ENCODE measurements at regions not wholly inside any gene's neighbourhood (a gene's known extent, or its start where the extent isn't known, plus 50 kb on each side); places are given as distances from the start of the nearest gene placed in this dataset.

DNA sequence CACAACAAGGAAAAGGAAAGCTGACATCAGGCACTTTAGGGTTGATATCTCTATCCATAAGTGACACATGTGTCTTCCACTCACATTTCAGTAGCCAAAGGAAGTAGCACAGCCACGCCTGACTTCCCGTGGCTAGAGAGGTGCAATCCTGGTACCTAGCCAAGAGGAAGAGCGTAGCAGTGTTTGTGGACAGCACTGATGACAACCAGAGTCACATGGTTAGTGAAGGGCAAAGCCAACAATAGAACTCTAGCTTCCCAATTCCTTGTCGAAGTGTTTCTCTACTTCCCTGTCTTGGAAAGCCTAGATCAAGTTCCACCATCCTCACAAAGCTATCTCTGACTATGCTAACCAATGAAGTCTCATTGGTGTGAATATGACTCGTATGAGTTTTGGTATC lies 189.2 kb downstream of the RSL24D1 start:
- FAIRE-seq (no peak), ATAC-seq (no peak), DNase-seq (ENCODE audit: low read depth in 1 of 2, low spot score in 1 of 2) (no peak)
- WGBS (ENCODE audit: missing lambda C conversion rate) = 7% methylated on average over 5 of the region's 5 CpGs
- ChIA-PET CTCF (no interaction called here), POLR2A (no interaction called here)
- Histone ChIP-seq H3K27ac (no peak overlapping the region), H3K4me3 (no peak overlapping the region), H3K4me2 (no peak overlapping the region), H3K9me3 (no peaks in the 10 kb centered on the region), H3K4me1 (no peaks in the 10 kb centered on the region)
- TF ChIP-seq, protein P1, sequence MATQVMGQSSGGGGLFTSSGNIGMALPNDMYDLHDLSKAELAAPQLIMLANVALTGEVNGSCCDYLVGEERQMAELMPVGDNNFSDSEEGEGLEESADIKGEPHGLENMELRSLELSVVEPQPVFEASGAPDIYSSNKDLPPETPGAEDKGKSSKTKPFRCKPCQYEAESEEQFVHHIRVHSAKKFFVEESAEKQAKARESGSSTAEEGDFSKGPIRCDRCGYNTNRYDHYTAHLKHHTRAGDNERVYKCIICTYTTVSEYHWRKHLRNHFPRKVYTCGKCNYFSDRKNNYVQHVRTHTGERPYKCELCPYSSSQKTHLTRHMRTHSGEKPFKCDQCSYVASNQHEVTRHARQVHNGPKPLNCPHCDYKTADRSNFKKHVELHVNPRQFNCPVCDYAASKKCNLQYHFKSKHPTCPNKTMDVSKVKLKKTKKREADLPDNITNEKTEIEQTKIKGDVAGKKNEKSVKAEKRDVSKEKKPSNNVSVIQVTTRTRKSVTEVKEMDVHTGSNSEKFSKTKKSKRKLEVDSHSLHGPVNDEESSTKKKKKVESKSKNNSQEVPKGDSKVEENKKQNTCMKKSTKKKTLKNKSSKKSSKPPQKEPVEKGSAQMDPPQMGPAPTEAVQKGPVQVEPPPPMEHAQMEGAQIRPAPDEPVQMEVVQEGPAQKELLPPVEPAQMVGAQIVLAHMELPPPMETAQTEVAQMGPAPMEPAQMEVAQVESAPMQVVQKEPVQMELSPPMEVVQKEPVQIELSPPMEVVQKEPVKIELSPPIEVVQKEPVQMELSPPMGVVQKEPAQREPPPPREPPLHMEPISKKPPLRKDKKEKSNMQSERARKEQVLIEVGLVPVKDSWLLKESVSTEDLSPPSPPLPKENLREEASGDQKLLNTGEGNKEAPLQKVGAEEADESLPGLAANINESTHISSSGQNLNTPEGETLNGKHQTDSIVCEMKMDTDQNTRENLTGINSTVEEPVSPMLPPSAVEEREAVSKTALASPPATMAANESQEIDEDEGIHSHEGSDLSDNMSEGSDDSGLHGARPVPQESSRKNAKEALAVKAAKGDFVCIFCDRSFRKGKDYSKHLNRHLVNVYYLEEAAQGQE (IDR thresholded peaks at IDR 0.05) = no peak
- TF ChIP-seq NFE2L2 (conservative IDR thresholded peaks at IDR 0.05; ENCODE audit: low read length) = no peak
- no peak for TF ChIP-seq CHD2 (IDR thresholded peaks at IDR 0.05; ENCODE audit: low read length, partially characterized antibody)
- TF ChIP-seq, protein P2, sequence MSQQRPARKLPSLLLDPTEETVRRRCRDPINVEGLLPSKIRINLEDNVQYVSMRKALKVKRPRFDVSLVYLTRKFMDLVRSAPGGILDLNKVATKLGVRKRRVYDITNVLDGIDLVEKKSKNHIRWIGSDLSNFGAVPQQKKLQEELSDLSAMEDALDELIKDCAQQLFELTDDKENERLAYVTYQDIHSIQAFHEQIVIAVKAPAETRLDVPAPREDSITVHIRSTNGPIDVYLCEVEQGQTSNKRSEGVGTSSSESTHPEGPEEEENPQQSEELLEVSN (IDR thresholded peaks at IDR 0.05; ENCODE audit: borderline replicate concordance, low read depth) = no peak
- TF ChIP-seq EHF (CRISPR knock-in tag; IDR thresholded peaks at IDR 0.05) = no peak
- TF ChIP-seq MAFK (IDR thresholded peaks at IDR 0.05; ENCODE audit: partially characterized antibody) = no peak
- no peak for TF ChIP-seq BHLHE40 (IDR thresholded peaks at IDR 0.05; ENCODE audit: low read depth, low read length)
- no peak for TF ChIP-seq PHF8 (IDR thresholded peaks at IDR 0.05; ENCODE audit: borderline replicate concordance, low read depth)
- TF ChIP-seq ZNF302 (CRISPR knock-in tag; IDR thresholded peaks at IDR 0.05) = no peak
- TF ChIP-seq FOSL2 (IDR thresholded peaks at IDR 0.05) = no peak
- no peak for TF ChIP-seq FOSL2 (CRISPR knock-in tag; IDR thresholded peaks at IDR 0.05)
- no peak for TF ChIP-seq RCOR1 (IDR thresholded peaks at IDR 0.05; ENCODE audit: low read depth, low read length)

DNA sequence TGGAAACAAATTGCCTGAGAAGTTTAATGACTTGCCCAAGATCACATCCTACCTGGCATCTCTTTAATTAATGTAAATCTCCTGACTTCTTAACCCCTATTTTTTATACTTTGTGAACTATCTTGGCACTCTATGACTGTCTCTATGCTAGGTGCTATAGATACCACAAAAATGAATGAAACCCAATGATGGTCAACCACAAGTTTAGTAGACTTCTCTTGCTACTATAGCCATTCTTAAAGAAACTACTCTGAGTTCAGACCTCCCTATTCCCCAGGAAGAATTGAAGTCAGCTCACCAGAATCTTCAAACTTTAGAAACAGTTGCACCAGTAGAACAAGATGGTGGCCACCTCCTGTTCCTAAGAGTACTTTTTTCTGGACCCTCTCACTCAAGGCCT lies 191.1 kb downstream of the RSL24D1 start:
- H3K4me2 ChIP-seq = no peak overlapping the region
- no peak overlapping the region for H3K27ac ChIP-seq
- ATAC-seq (no peak), FAIRE-seq (no peak), DNase-seq (ENCODE audit: low read depth in 1 of 2, low spot score in 1 of 2) (no peak)
- ChIA-PET CTCF (interaction anchor here (0.6 kb wide), 1 partner anchor 175 kb away, joined by 3 read pairs; no protein-coding TSS in a partner anchor), POLR2A (no interaction called here)
- no peak for TF ChIP-seq HOXB5 (CRISPR knock-in tag; IDR thresholded peaks at IDR 0.05)
- H3K4me1 ChIP-seq = no peaks in the 10 kb centered on the region
- H3K9me3 ChIP-seq = no peaks in the 10 kb centered on the region
- H3K4me3 ChIP-seq = no peak overlapping the region

DNA sequence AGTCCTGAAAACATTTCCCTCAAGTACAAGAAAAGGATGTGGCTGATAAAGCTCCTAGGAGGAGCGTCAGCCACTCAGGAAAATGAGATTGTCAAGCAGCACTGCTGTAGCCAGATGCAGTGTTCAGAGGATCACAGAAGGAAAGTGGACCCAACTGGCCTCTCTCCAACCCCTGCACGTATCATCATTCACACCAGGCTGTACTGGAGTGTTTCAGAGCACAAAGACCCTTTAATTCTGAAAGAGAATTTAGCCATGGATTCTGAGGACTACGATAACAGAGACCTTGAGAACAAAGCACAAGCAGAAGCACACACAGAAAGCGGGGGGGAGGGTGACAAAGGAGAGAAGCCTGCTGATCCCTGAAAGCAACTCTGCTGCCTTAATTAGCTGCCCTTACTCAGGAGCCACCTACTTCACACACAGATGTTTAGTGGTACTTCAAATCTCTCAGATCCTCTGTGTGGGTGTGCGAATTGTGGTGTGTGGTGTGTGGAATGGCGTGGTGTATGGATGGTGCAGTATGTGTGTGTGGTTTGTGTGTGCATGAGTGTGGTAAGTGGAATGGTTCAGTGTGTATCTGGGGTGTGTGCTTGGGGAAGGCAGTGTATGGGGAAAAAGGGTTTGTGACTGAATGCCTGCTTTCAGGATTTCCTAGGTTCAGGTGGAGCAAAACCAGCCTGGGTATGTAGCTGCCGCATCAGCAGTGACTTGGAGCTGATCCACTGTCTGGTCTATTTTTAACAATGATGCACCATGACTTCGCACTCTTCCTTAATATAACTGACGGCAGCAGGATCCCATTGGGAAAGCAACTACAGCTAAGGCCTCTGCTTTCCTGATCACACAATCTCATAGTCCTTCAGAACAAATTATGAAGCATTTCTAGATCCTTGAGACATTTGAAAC lies 192.5 kb downstream of the RSL24D1 start:
- Histone ChIP-seq H3K27ac (no peak overlapping the region), H3K4me2 (no peak overlapping the region), H3K4me1 (no peaks in the 10 kb centered on the region), H3K9me3 (no peaks in the 10 kb centered on the region), H3K4me3 (no peak overlapping the region)
- ChIA-PET POLR2A (no interaction called here), CTCF (no interaction called here)
- ATAC-seq = no peak
- TF ChIP-seq PHF8 (IDR thresholded peaks at IDR 0.05; ENCODE audit: borderline replicate concordance, low read depth) (no peak), BHLHE40 (IDR thresholded peaks at IDR 0.05; ENCODE audit: low read depth, low read length) (no peak), CEBPB (IDR thresholded peaks at IDR 0.05) (no peak), CHD4 (IDR thresholded peaks at IDR 0.05; ENCODE audit: borderline replicate concordance) (no peak), JUN (IDR thresholded peaks at IDR 0.05) (no peak), GATA3 (IDR thresholded peaks at IDR 0.05; ENCODE audit: borderline replicate concordance) (no peak), NR3C1 (IDR thresholded peaks at IDR 0.05) (no peak), RAD21 (conservative IDR thresholded peaks at IDR 0.05 in 1 of 2, IDR thresholded peaks at IDR 0.05 in 1 of 2) (no peak), CBX8 (IDR thresholded peaks at IDR 0.05) (no peak), RARB (CRISPR knock-in tag; IDR thresholded peaks at IDR 0.05) (no peak), EHMT2 (IDR thresholded peaks at IDR 0.05; ENCODE audit: low read depth) (no peak), JUNB (IDR thresholded peaks at IDR 0.05) (no peak)
- TF ChIP-seq, protein P1 (IDR thresholded peaks at IDR 0.05) = no peak
- WGBS (ENCODE audit: missing lambda C conversion rate) = 13% methylated on average over 8 of the region's 9 CpGs
- DNase-seq (ENCODE audit: low read depth in 1 of 2, low spot score in 1 of 2) = peak in 1 of 2 experiments; percentile 4
- FAIRE-seq = no peak

All from A549 (cell line).